SKM-1 treated with dmso at 0.1 percent for 144 hours (cell line): ENCODE measurements at regions not wholly inside any gene's neighbourhood (a gene's known extent, or its start where the extent isn't known, plus 50 kb on each side); places are given as distances from the start of the nearest gene placed in this dataset.

Experiments
- DNase-seq: peaks from one replicate; lab custom pipeline; 2025; ENCODE audit not compliant: unreplicated experiment; lab: John Stamatoyannopoulos, UW

GRCh38 chr7:84336766-84337165, 142.2 kb upstream of the SEMA3A start:
- DNase-seq: no peak

- peak; percentile 66 for DNase-seq
These were observed 141.7 kb upstream of the SEMA3A start for GRCh38 chr7:84336303-84336702.

- DNase-seq: no peak
These were observed 137.0 kb upstream of the SEMA3A start for GRCh38 chr7:84331616-84332015.

GRCh38 chr7:84328571-84328970, 134.0 kb upstream of the SEMA3A start:
- no peak for DNase-seq

GRCh38 chr7:84324136-84324630, 129.6 kb upstream of the SEMA3A start:
- no peak for DNase-seq

- no peak for DNase-seq
These were observed 122.9 kb upstream of the SEMA3A start for GRCh38 chr7:84317536-84317935.

GRCh38 chr7:84314263-84314662, 119.7 kb upstream of the SEMA3A start:
- no peak for DNase-seq

GRCh38 chr7:84304407-84304806, 109.8 kb upstream of the SEMA3A start:
- DNase-seq: no peak

- no peak for DNase-seq
These were observed 108.4 kb upstream of the SEMA3A start for GRCh38 chr7:84302949-84303348.

- DNase-seq: no peak
These were observed 103.0 kb upstream of the SEMA3A start for GRCh38 chr7:84297616-84298015.

GRCh38 chr7:84294847-84295455, 100.4 kb upstream of the SEMA3A start:
- no peak for DNase-seq

- DNase-seq: no peak
These were observed 99.8 kb upstream of the SEMA3A start for GRCh38 chr7:84294391-84294790.

- DNase-seq: no peak
These were observed 97.2 kb upstream of the SEMA3A start for GRCh38 chr7:84291756-84292155.

GRCh38 chr7:84283798-84284197, 89.2 kb upstream of the SEMA3A start:
- DNase-seq: no peak

- DNase-seq: no peak
These were observed 86.9 kb upstream of the SEMA3A start for GRCh38 chr7:84281518-84281917.

- DNase-seq: no peak
These were observed 83.1 kb upstream of the SEMA3A start for GRCh38 chr7:84277628-84278224.

- no peak for DNase-seq
These were observed 79.5 kb upstream of the SEMA3A start for GRCh38 chr7:84274029-84274638.

- DNase-seq: peak; percentile 93
These were observed 77.0 kb upstream of the SEMA3A start for GRCh38 chr7:84271543-84271942.

- DNase-seq: no peak
These were observed 69.8 kb upstream of the SEMA3A start for GRCh38 chr7:84264396-84264795.

GRCh38 chr7:84263106-84263505, 68.5 kb upstream of the SEMA3A start:
- DNase-seq: no peak

GRCh38 chr7:84261509-84261908, 66.9 kb upstream of the SEMA3A start:
- no peak for DNase-seq

- no peak for DNase-seq
These were observed 64.0 kb upstream of the SEMA3A start for GRCh38 chr7:84258628-84259027.

- no peak for DNase-seq
These were observed 62.0 kb upstream of the SEMA3A start for GRCh38 chr7:84256571-84256971.
